Keratinocyte (primary cell): ENCODE measurements at regions not wholly inside any gene's neighbourhood (a gene's known extent, or its start where the extent isn't known, plus 50 kb on each side); places are given as distances from the start of the nearest gene placed in this dataset.

Source experiments
- DNase-seq: peaks from one replicate; pipeline ENCODE4 v3.0.0-alpha.2; 2011; ENCODE audit warnings: low read depth, missing footprints, low spot score
- FAIRE-seq: peaks from 2 replicates; lab custom pipeline; 2011; peaks lifted over from hg19 to GRCh38; lab: Jason Lieb, UNC
- H2AFZ ChIP-seq: 2 replicates; pipeline ENCODE4 v1.6.0; 2012; ENCODE audit warnings: low read length, control low read depth, inconsistent platforms; ENCODE audit not compliant: control insufficient read depth
- H3K27ac ChIP-seq: 2 replicates; pipeline ENCODE4 v1.5.1; 2011; ENCODE audit warnings: low read length; ENCODE audit not compliant: control insufficient read depth, insufficient read depth
- H3K27me3 ChIP-seq: 3 replicates; pipeline ENCODE4 v1.6.0; 2011; ENCODE audit warnings: low read length; ENCODE audit not compliant: control insufficient read depth, insufficient read depth; ENCODE audit errors: extremely low read depth
- H3K36me3 ChIP-seq, 2 experiments: 2 replicates in 1 of 2; 3 replicates in 1 of 2; pipeline ENCODE4 v1.5.1; 2011; ENCODE audit warnings: low read length in 2 of 2, mild to moderate bottlenecking in 1 of 2; ENCODE audit not compliant: control insufficient read depth in 2 of 2, insufficient read depth in 2 of 2; ENCODE audit errors: extremely low read depth in 1 of 2
- H3K4me1 ChIP-seq: 3 replicates; pipeline ENCODE4 v1.5.1; 2011; ENCODE audit warnings: low read length; ENCODE audit not compliant: control insufficient read depth, insufficient read depth; ENCODE audit errors: extremely low read depth
- H3K4me2 ChIP-seq: 3 replicates; pipeline ENCODE4 v1.6.0; 2011; ENCODE audit warnings: low read depth, low read length; ENCODE audit not compliant: control insufficient read depth, insufficient read depth; ENCODE audit errors: extremely low read depth
- H3K4me3 ChIP-seq, 3 experiments: fragments of 200-600 bp in 1 of 3; sonication (generic) in 1 of 3; 2 replicates in 2 of 3; 3 replicates in 1 of 3; pipeline ENCODE4 v1.5.1; 2011 to 2016; ENCODE audit warnings: low read length in 3 of 3, mild to moderate bottlenecking in 3 of 3, control low read depth in 2 of 3, inconsistent platforms in 1 of 3, low read depth in 1 of 3, mixed read lengths in 1 of 3, mixed run types in 1 of 3, moderate library complexity in 1 of 3; ENCODE audit not compliant: control insufficient read depth in 2 of 3, insufficient read depth in 2 of 3; ENCODE audit errors: extremely low read depth in 1 of 3
- H3K79me2 ChIP-seq: 2 replicates; pipeline ENCODE4 v1.6.0; 2012; ENCODE audit warnings: low read length; ENCODE audit not compliant: control insufficient read depth, insufficient read depth
- H3K9ac ChIP-seq: 3 replicates; pipeline ENCODE4 v1.6.0; 2011; ENCODE audit warnings: low read length; ENCODE audit not compliant: control insufficient read depth, insufficient read depth; ENCODE audit errors: extremely low read depth
- H3K9me1 ChIP-seq: 3 replicates; pipeline ENCODE4 v1.6.0; 2011; ENCODE audit warnings: low read length; ENCODE audit not compliant: control insufficient read depth, insufficient read depth; ENCODE audit errors: extremely low read depth
- H3K9me3 ChIP-seq: 2 replicates; pipeline ENCODE4 v1.5.1; 2012; ENCODE audit warnings: low read depth, low read length; ENCODE audit not compliant: control insufficient read depth
- H4K20me1 ChIP-seq: 3 replicates; pipeline ENCODE4 v1.6.0; 2011; ENCODE audit warnings: low read length; ENCODE audit not compliant: control insufficient read depth, insufficient read depth; ENCODE audit errors: extremely low read depth
- EZH2 ChIP-seq: IDR thresholded peaks from one replicate; pipeline ENCODE4 v1.6.1; 2012; ENCODE audit warnings: inconsistent platforms, mild to moderate bottlenecking, low read length, moderate library complexity
- dilution Hi-C: fragments of 300-500 bp; cut with MboI; formaldehyde crosslinking; loops from one replicate; pipeline ENCODE4 v1.7.0; 2020; ENCODE audit warnings: low sequenced_read_pairs; ENCODE audit not compliant: extremely low pct_ligation_motif_present
- TF ChIP-seq, protein P1 (sequence below), 3 experiments: IDR thresholded peaks in 1 of 3; conservative IDR thresholded peaks in 1 of 3; optimal IDR thresholded peaks in 1 of 3; 2 replicates in 2 of 3; 3 replicates in 1 of 3; pipeline versions ENCODE3 to v1.5.1; 2011; ENCODE audit warnings: low read length in 3 of 3, mild to moderate bottlenecking in 3 of 3, moderate library complexity in 2 of 3, control low read depth in 1 of 3, inconsistent platforms in 1 of 3; ENCODE audit not compliant: insufficient read depth in 2 of 3; ENCODE audit errors: extremely low read depth in 1 of 3

DNA sequence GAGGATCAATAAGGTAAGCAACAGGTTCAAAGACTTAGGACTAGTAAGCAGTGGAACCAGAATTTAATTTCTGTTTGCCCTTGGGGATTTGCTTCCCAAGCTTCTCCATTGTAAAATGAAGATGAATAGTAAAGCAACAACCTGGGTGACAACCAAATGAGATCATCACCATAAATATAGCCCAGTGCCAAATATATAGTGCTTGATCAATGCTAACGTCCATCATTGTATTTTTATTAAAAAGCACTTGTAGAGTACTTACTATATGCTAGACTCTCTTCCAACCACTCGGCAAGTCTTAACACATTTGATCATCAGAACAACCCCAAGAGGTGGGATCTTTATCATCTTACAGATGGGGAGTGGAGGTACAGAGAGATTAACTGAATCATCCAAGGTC is 51.5 kb upstream of the NMNAT3 start:
- Histone ChIP-seq H3K9me1 (no peaks in the 10 kb centered on the region), H3K4me2 (no peak overlapping the region), H3K4me3 (no peak overlapping the region), H3K27ac (no peak overlapping the region), H4K20me1 (no peaks in the 10 kb centered on the region), H3K27me3 (no peaks in the 10 kb centered on the region), H3K4me1 (no peaks in the 10 kb centered on the region), H3K36me3 (no peaks in the 10 kb centered on the region), H2AFZ (no peak overlapping the region), H3K9ac (no peak overlapping the region), H3K79me2 (no peaks in the 10 kb centered on the region), H3K9me3 (no peaks in the 10 kb centered on the region)
- dilution Hi-C loops = no loop called here
- DNase-seq (no peak), FAIRE-seq (no peak)
- TF ChIP-seq, protein P1, sequence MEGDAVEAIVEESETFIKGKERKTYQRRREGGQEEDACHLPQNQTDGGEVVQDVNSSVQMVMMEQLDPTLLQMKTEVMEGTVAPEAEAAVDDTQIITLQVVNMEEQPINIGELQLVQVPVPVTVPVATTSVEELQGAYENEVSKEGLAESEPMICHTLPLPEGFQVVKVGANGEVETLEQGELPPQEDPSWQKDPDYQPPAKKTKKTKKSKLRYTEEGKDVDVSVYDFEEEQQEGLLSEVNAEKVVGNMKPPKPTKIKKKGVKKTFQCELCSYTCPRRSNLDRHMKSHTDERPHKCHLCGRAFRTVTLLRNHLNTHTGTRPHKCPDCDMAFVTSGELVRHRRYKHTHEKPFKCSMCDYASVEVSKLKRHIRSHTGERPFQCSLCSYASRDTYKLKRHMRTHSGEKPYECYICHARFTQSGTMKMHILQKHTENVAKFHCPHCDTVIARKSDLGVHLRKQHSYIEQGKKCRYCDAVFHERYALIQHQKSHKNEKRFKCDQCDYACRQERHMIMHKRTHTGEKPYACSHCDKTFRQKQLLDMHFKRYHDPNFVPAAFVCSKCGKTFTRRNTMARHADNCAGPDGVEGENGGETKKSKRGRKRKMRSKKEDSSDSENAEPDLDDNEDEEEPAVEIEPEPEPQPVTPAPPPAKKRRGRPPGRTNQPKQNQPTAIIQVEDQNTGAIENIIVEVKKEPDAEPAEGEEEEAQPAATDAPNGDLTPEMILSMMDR (optimal IDR thresholded peaks at IDR 0.05 in 1 of 3, IDR thresholded peaks at IDR 0.05 in 1 of 3, conservative IDR thresholded peaks at IDR 0.05 in 1 of 3; ENCODE audit: extremely low read depth in 1 of 3, insufficient read depth in 2 of 3, low read length in 3 of 3) = no peak
- no peak for TF ChIP-seq EZH2

DNA sequence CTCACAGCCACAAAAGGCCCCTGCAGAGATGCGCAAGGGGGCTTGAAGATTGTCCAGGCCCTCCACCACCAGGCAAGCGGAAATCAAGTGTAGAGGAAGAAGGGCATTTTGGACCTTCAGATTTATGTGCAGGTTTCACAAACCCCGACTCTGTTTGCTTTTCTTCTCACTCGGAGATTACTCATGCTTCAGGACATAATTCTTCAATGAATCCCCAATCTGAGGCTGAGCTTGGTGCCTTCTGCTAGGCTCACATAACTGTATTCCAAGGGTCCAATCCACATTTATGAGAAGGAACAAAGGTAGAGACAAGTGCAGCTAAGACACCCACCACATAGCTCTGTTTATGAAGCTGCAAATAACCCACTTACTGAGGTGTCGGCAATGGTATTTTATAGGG is 50.6 kb upstream of the NMNAT3 start:
- Histone ChIP-seq H3K79me2 (no peaks in the 10 kb centered on the region), H4K20me1 (no peaks in the 10 kb centered on the region), H3K27me3 (no peaks in the 10 kb centered on the region), H3K9ac (no peak overlapping the region), H3K27ac (no peak overlapping the region), H3K36me3 (no peaks in the 10 kb centered on the region), H3K9me1 (no peaks in the 10 kb centered on the region), H3K4me3 (no peak overlapping the region), H3K4me2 (no peak overlapping the region), H2AFZ (no peak overlapping the region), H3K9me3 (no peaks in the 10 kb centered on the region), H3K4me1 (no peaks in the 10 kb centered on the region)
- FAIRE-seq (no peak), DNase-seq (no peak)
- dilution Hi-C loops = no loop called here
- no peak for TF ChIP-seq EZH2
- TF ChIP-seq, protein P1 (optimal IDR thresholded peaks at IDR 0.05 in 1 of 3, IDR thresholded peaks at IDR 0.05 in 1 of 3, conservative IDR thresholded peaks at IDR 0.05 in 1 of 3; ENCODE audit: extremely low read depth in 1 of 3, insufficient read depth in 2 of 3, low read length in 3 of 3) = no peak
